Esophagus (tissue), 2 donors: ENCODE measurements at regions not wholly inside any gene's neighbourhood (a gene's known extent, or its start where the extent isn't known, plus 50 kb on each side); places are given as distances from the start of the nearest gene placed in this dataset.
"Not testable (repeated sequence)": the region's sequence is repeated elsewhere in the genome, so short reads cannot be mapped to it uniquely, and the experiment has no call there.

ENCODE experiments used
- H3K27ac ChIP-seq, 2 donors: one replicate each; pipeline ENCODE4 v1.5.1; 2013; ENCODE audit warnings: low read depth in 2 of 2, mild to moderate bottlenecking in 2 of 2, inconsistent platforms in 1 of 2, low read length in 1 of 2, moderate library complexity in 1 of 2
- H3K27me3 ChIP-seq, 2 donors: one replicate each; pipeline ENCODE4 v1.6.1; 2013; ENCODE audit warnings: low read length in 2 of 2, control low read depth in 1 of 2, mild to moderate bottlenecking in 1 of 2; ENCODE audit not compliant: insufficient read depth in 2 of 2, control insufficient read depth in 1 of 2
- H3K36me3 ChIP-seq, 2 donors: one replicate each; pipeline ENCODE4 v1.6.1; 2013; ENCODE audit warnings: low read length in 1 of 2; ENCODE audit not compliant: control insufficient read depth in 2 of 2, insufficient read depth in 2 of 2
- H3K4me1 ChIP-seq, 2 donors: one replicate each; pipeline ENCODE4 v1.6.1; 2013; ENCODE audit warnings: low read length in 1 of 2; ENCODE audit not compliant: control insufficient read depth in 2 of 2, insufficient read depth in 2 of 2
- H3K4me3 ChIP-seq, 2 donors: one replicate each; pipeline ENCODE4 v1.5.1; 2013; ENCODE audit warnings: low read length in 2 of 2, mild to moderate bottlenecking in 2 of 2, low read depth in 1 of 2, moderate library complexity in 1 of 2
- H3K9me3 ChIP-seq, 2 donors: one replicate each; pipeline ENCODE4 v1.6.1; 2013; ENCODE audit warnings: mild to moderate bottlenecking in 2 of 2, low read depth in 1 of 2, low read length in 1 of 2, moderate library complexity in 1 of 2; ENCODE audit not compliant: control insufficient read depth in 2 of 2, insufficient read depth in 1 of 2
- WGBS, 2 donors: extraction: QIAGEN DNeasy Blood & Tissue Kit; methylation state at CpG; one replicate each; pipeline ENCODE4 v1.1.7; 2013; 5-methylcytosine and 5-hydroxymethylcytosine counted together
- donor health status: healthy with polysubstance abuse.
- donor health status: Bipolar disorder and iron deficiency.

DNA sequence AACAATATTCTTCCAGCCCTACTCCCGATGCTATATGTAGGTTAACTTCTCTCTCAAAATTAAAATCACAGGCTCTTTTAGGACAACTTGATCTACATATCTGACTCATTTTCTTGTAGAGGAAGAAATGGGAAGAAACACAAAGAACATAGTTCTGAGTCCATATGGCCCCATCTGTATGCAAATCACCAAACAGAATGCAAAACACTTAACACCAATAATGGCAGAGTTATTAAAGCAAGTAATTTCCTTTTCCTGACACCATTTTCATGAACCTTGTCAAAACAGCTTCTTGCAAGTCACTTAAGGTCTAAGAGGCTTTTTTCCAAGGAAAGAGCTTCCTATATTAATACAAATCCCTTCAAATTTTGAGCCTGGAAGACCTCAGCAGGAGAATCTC lies 300.4 kb upstream of the CLEC14A start:
- H3K4me1 ChIP-seq, result no peaks in the 10 kb centered on the region
- peaks cover 0 to 8% of the 10 kb centered on the region in 2 donors for H3K9me3 ChIP-seq
- WGBS, 2 donors, result 75 to 77% methylated on average over 1 of the region's 1 CpG
- no peak overlapping the region for H3K4me3 ChIP-seq
- no peaks in the 10 kb centered on the region for H3K27me3 ChIP-seq
- H3K27ac ChIP-seq, result no peak overlapping the region
- no peaks in the 10 kb centered on the region for H3K36me3 ChIP-seq

DNA sequence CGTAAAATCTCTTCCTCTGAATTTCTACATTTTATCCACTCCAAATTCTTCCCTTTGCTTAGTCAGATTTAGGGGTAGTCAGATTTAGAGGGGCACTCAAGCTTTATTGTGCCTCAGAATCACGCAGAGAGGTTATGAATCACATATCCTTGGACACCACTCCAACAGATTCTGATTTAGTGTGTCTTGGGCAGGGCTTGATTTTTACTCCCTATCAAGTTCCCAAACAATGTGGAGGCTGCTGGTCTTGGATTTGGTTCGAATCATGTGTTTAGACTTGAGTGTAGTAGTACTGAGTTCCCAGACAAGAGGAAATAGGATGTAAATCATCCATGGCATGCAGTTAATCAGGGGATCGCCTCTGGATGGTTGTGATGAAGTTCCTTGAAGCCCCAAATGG lies 298.1 kb upstream of the CLEC14A start:
- 60 to 69% methylated on average over 4 of the region's 4 CpGs for WGBS, 2 donors
- H3K27ac ChIP-seq, result no peak overlapping the region

DNA sequence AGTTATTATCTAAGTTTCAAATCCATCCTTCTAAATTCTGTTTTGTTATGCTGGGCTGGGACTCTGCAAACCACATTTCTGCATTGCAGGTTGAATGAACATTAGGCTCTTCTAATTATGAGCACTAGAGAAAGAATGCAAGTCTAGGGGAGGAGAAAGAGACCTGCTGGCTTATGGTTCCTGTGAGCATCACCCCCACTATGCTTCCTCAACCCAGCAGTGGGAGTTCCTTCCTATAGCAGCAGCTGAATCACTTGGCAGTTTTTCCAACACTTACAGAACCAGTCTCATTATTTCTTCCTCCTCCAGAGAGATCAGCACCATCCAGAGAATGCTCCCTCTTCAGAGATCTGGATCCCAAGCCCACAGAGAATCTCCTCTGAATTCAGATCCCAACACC lies 297.7 kb upstream of the CLEC14A start:
- H3K27me3 ChIP-seq, result no peaks in the 10 kb centered on the region
- no peaks in the 10 kb centered on the region for H3K36me3 ChIP-seq
- H3K4me3 ChIP-seq, result no peak overlapping the region
- no peaks in the 10 kb centered on the region for H3K4me1 ChIP-seq
- H3K27ac ChIP-seq, result no peak overlapping the region
- H3K9me3 ChIP-seq, result no peaks in the 10 kb centered on the region

More for the DNA sequence above, 298.1 kb upstream of the CLEC14A start:
- H3K4me3 ChIP-seq, result no peak overlapping the region
- H3K27me3 ChIP-seq, result no peaks in the 10 kb centered on the region
- H3K9me3 ChIP-seq, result no peaks in the 10 kb centered on the region
- no peaks in the 10 kb centered on the region for H3K4me1 ChIP-seq
- no peaks in the 10 kb centered on the region for H3K36me3 ChIP-seq

DNA sequence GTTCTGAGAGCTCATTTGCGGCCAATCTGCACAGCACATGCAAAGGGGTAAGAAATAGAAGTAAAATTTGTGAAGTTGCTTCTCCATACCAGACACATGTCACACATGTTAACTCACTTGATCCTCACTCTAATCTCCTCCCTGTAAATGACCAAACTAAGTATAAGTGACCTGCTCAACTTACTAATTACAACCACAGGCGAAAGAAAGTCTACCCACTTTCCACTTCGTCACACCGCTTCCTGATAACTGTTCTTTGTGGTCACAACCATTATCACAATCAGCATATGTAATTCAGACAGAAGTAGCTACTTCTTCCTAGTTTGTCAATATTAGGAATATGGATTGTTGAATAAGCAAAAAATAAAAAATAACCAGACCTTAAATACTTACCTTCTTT lies 293.7 kb upstream of the CLEC14A start:
- Histone ChIP-seq H3K27ac (no peak overlapping the region), H3K27me3 (no peaks in the 10 kb centered on the region), H3K4me3 (no peak overlapping the region), H3K36me3 (no peaks in the 10 kb centered on the region), H3K9me3 (no peaks in the 10 kb centered on the region), H3K4me1 (no peaks in the 10 kb centered on the region)
- WGBS, 2 donors, result 84 to 85% methylated on average over 4 of the region's 4 CpGs

DNA sequence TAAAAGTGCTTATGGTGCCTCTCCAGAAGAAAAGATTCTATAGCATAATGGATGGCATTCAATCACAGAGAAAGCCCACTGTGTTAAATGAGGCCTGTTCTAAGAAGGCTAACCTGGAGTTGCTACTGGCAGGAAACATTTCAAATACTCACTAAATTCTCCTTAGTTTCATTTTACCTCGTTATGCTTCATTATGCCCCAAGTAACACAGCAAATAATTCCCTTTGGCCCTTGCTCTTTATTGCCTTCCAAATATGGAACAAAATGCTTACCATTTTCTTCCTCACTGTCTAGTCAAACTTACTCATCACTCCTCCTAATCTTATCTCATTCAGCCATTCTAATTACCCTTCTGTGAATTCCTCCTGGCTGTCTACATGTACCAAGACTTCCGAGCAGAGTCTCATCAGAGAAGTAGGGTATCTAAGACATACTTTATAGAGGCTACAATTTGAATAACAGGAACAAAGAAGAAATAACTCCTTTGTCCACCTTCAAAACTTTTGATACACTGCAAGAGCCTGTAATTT lies 292.1 kb upstream of the CLEC14A start:
- 66 to 78% methylated on average over 2 of the region's 2 CpGs for WGBS, 2 donors
- no peaks in the 10 kb centered on the region for H3K36me3 ChIP-seq

DNA sequence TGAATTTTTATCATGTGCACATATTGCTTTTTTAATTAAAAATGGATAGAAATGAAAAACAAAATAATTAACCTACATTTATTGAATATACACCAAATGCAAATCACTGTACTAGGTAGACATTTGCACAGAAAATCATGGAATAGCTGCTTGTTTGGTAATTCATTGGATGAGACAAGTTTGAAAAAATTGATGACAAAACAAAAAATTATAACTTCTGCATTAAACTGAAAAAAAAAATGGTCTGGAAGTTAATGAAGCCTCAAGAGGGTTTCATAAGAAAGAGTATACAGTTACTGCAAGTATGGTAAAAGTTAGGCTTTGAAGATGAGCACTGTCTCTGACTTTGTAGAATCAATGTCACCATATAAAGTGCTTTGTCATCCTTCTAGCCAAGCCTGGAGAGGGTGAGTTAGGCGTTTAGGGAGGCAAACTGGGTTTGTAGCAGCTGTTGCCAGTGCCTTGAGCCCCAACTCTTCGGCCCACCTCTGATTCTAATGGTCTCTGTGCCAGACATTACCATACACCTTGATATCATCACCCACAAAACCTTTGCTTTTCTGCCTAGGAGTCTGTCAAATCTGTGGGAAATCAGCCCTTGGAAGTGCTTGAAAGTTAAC lies 291.1 kb upstream of the CLEC14A start:
- no peaks in the 10 kb centered on the region for H3K36me3 ChIP-seq
- H3K4me1 ChIP-seq, result no peaks in the 10 kb centered on the region
- no peak overlapping the region for H3K27ac ChIP-seq
- H3K27me3 ChIP-seq, result no peaks in the 10 kb centered on the region
- no peak overlapping the region for H3K4me3 ChIP-seq
- no peaks in the 10 kb centered on the region for H3K9me3 ChIP-seq
- WGBS, 2 donors, result 70 to 72% methylated on average over 2 of the region's 2 CpGs

More for the DNA sequence above, 292.1 kb upstream of the CLEC14A start:
- Histone ChIP-seq H3K4me3 (no peak overlapping the region), H3K4me1 (no peaks in the 10 kb centered on the region), H3K9me3 (no peaks in the 10 kb centered on the region), H3K27ac (no peak overlapping the region), H3K27me3 (no peaks in the 10 kb centered on the region)

DNA sequence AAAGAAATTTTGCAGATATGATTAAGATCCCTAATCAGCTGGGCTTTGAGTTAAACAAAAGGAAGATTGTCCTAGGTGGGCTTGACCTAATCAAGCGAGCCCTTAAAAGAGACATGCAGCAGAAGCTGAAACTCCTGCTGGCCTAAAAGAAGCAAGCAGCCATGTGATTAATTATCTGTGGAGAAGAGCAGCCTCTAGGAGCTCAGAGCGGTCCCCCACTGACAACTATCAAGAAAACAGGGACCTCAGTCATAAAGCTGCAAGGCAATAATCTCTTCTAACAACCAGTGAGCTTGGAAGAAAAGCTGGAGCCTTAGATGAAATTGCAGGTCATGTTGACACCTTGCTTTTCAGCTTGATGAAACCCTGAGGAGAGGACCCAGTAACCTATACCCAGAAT lies 288.9 kb upstream of the CLEC14A start:
- Histone ChIP-seq H3K36me3 (no peaks in the 10 kb centered on the region), H3K9me3 (no peaks in the 10 kb centered on the region), H3K27ac (no peak overlapping the region), H3K4me3 (no peak overlapping the region), H3K4me1 (no peaks in the 10 kb centered on the region), H3K27me3 (no peaks in the 10 kb centered on the region)
- WGBS, 2 donors, result 74 to 75% methylated on average over 2 of the region's 2 CpGs

DNA sequence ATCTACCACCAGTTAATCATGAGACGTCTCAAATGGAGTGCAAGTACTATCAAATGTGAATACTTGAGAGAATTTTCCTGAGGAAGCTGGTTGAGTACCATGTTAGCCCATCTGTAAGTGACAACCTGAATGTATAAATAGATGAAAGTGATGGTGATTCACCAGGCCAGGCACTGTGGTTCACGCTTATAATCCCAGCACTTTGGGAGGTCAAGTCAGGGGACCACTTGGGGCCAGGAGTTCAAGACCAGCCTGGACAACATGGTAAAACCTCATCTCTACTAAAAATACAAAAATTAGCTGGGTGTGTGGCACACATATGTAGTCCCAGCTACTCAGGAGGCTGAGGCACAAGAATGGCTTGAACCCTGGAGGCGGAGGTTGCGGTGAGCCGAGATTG lies 288.0 kb upstream of the CLEC14A start:
- H3K36me3 ChIP-seq, H3K27me3 ChIP-seq, H3K4me1 ChIP-seq, H3K27ac ChIP-seq, H3K9me3 ChIP-seq, H3K4me3 ChIP-seq: not testable (repeated sequence)
- 87 to 90% methylated on average over 5 of the region's 5 CpGs for WGBS, 2 donors

DNA sequence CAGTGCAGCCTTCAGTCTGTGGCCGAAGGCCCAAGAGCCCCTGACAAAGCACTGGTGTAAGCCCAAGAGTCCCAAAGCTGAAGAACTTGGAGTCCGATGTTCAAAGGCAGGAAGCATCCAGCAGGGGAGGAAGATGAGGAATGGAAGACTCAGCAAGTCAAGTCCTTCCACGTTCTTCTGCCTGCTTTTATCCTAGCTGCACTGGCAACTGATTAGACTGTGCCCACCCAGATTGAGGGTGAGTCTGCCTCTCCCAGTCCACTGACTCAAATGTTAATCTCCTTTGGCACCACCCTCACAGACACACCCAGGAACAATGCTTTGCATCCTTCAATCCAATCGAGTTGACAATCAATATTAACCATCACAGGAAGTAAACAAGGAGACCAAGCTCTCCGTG lies 282.2 kb upstream of the CLEC14A start:
- H3K27me3 ChIP-seq, H3K4me3 ChIP-seq, H3K36me3 ChIP-seq, H3K9me3 ChIP-seq, H3K4me1 ChIP-seq, H3K27ac ChIP-seq: not testable (repeated sequence)
- WGBS, 2 donors, result 75 to 79% methylated on average over 5 of the region's 5 CpGs

DNA sequence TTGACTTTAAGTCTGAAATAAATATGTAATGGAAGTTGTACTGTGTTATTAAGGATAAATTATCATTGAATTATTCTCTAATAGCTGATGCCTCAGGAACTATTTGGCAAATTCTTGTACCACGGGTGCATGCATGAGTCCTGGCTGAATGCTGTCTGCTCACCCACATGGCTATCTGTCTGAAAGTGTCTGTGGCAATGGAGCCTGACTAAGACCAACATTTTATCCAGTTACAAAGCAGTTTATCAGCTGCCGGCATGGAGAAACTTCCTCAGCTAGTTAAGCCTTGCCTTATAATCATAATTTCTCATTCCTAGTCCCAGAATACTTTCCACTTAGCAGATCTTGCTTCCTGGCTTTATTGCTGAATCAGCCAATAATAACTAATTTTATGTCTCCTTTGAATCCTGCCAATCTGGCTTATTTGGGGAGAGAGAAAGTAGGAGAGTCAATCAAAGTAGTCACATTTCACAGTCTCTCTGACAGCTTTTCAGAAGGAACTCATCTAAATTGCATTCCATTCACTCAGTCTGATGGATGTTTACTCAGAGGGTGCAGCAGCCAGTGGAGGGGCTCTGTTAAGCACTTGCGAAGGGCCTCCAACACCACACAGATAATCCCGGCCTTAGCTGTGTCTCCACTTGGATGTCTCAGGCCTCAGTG lies 280.6 kb upstream of the CLEC14A start:
- H3K36me3 ChIP-seq, result no peaks in the 10 kb centered on the region
- no peaks in the 10 kb centered on the region for H3K9me3 ChIP-seq
- H3K4me3 ChIP-seq, result no peak overlapping the region
- no peak overlapping the region for H3K27ac ChIP-seq
- WGBS, 2 donors, result 61 to 62% methylated on average over 4 of the region's 4 CpGs
- no peaks in the 10 kb centered on the region for H3K4me1 ChIP-seq
- no peaks in the 10 kb centered on the region for H3K27me3 ChIP-seq
